H1 (cell line): ENCODE measurements at regions not wholly inside any gene's neighbourhood (a gene's known extent, or its start where the extent isn't known, plus 50 kb on each side); places are given as distances from the start of the nearest gene placed in this dataset.

Experiments
- BRCA1 ChIP-seq: IDR thresholded peaks from 2 replicates; pipeline ENCODE4 v1.6.1; 2012; ENCODE audit warnings: low read depth, low read length, improper control_type of control experiment
- CEBPB ChIP-seq: IDR thresholded peaks from 2 replicates; pipeline ENCODE4 v1.6.1; 2012; ENCODE audit warnings: low read depth, low read length
- CTCF ChIP-seq, 3 experiments: IDR thresholded peaks; 1 replicate in 2 of 3; 2 replicates in 1 of 3; pipeline versions ENCODE4 v1.5.1 to v1.6.1; 2011; ENCODE audit warnings: low read length in 3 of 3, mild to moderate bottlenecking in 3 of 3, inconsistent platforms in 2 of 3, low read depth in 1 of 3, moderate library complexity in 1 of 3; ENCODE audit not compliant: insufficient read depth in 1 of 3; ENCODE audit errors: control extremely low read depth in 1 of 3
- GTF2F1 ChIP-seq: IDR thresholded peaks from 2 replicates; pipeline ENCODE4 v1.6.1; 2012; ENCODE audit warnings: low read depth, low read length, improper control_type of control experiment, borderline replicate concordance
- NRF1 ChIP-seq: IDR thresholded peaks from 2 replicates; pipeline ENCODE4 v1.6.1; 2011; ENCODE audit warnings: mild to moderate bottlenecking, low read depth, low read length, improper control_type of control experiment
- POLR2A ChIP-seq, 2 experiments: IDR thresholded peaks; 1 replicate in 1 of 2; 2 replicates in 1 of 2; pipeline ENCODE4 v1.6.1; 2011; ENCODE audit warnings: low read depth in 2 of 2, low read length in 2 of 2, mild to moderate bottlenecking in 2 of 2; ENCODE audit errors: control extremely low read depth in 1 of 2
- POLR2AphosphoS5 ChIP-seq: IDR thresholded peaks from 2 replicates; pipeline ENCODE4 v1.6.1; 2011; ENCODE audit warnings: low read depth, low read length
- RFX5 ChIP-seq: IDR thresholded peaks from 2 replicates; pipeline ENCODE4 v1.6.1; 2011; ENCODE audit warnings: low read depth, low read length, improper control_type of control experiment, borderline replicate concordance
- TCF12 ChIP-seq: IDR thresholded peaks from 2 replicates; pipeline ENCODE4 v1.6.1; 2011; ENCODE audit warnings: low read depth, mild to moderate bottlenecking, low read length
- TEAD4 ChIP-seq: IDR thresholded peaks from 2 replicates; pipeline ENCODE4 v1.6.1; 2012; ENCODE audit warnings: low read depth, low read length, inconsistent platforms, mixed read lengths
- USF2 ChIP-seq: IDR thresholded peaks from 2 replicates; pipeline ENCODE4 v1.6.1; 2011; ENCODE audit warnings: low read length, improper control_type of control experiment
- YY1 ChIP-seq: IDR thresholded peaks from 2 replicates; pipeline ENCODE4 v1.6.1; 2011; ENCODE audit warnings: low read depth, mild to moderate bottlenecking, low read length

- no peak for TF ChIP-seq CEBPB
- no peak for TF ChIP-seq YY1
- no peak for TF ChIP-seq RFX5
- TF ChIP-seq BRCA1 = no peak
- no peak for TF ChIP-seq USF2
- TF ChIP-seq CTCF (IDR thresholded peaks at IDR 0.05; ENCODE audit: control extremely low read depth in 1 of 3, insufficient read depth in 1 of 3, low read depth in 1 of 3, low read length in 3 of 3) = no peak
- no peak for TF ChIP-seq POLR2AphosphoS5
- no peak for TF ChIP-seq POLR2A (IDR thresholded peaks at IDR 0.05; ENCODE audit: control extremely low read depth in 1 of 2, low read depth in 2 of 2, low read length in 2 of 2)
- no peak for TF ChIP-seq TEAD4
- TF ChIP-seq GTF2F1 = no peak
- no peak for TF ChIP-seq TCF12
- TF ChIP-seq NRF1 = no peak
Measured at GRCh38 chr6:21873562-21873961, 280.0 kb downstream of the SOX4 start.
